ENCODE measurements at regions not wholly inside any gene's neighbourhood (a gene's known extent, or its start where the extent isn't known, plus 50 kb on each side); places are given as distances from the start of the nearest gene placed in this dataset.
"Not testable (repeated sequence)": the region's sequence is repeated elsewhere in the genome, so short reads cannot be mapped to it uniquely, and the experiment has no call there.

DNA sequence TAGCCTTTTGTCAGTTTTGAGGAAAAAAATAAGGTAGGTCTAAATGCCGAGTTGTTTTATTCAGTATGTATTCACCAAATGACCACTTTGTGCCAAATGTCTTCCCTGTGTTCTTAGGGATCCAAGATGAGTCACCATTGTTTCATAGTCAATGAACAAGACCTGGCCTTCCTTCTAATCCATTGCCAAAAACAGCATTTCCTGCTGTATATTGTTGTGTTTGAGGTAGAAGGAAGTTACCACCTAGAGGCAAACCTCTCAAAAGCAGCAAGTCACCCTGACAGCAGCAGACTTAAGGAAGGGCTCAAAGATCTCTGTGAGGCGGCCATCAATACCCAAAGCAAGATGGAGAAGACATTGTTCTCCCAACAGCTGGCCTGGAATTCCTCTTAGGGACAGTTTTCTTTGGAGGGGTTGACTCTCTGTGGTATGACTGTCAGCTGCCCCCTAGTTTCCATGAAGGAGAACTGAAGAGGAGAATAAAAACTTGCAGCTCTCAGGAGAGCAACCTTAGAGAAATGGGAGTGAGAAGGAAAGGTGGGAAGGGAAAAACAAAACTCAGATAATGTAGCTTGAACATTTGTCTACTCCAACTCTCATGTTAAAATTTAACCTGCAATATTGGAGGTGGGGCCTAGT is 328.3 kb downstream of the LRATD1 start:
- DNase-seq (ENCODE audit: extremely low read depth in 1 of 2, low read depth in 1 of 2): no peak

DNA sequence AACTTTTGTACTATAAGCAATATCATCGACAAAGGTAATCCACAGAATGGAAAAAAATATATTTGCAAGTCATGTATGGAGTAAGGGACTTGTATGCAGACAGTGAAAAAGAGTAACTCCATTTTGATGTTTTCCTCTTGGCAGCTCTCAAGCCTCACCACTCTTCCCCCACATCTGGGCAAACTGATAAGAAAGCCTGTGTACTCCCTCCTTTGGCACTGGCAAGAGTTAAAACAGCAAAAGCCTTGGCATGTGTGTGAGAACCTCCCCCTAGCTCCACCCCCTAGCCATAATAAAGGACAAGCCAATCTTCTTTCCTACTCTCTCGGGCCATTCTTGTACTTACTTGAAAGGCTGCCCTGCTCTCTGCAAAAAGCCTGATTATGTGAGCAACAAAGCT is 335.2 kb downstream of the LRATD1 start:
- DNase-seq (ENCODE audit: extremely low read depth in 1 of 2, low read depth in 1 of 2): no peak

DNA sequence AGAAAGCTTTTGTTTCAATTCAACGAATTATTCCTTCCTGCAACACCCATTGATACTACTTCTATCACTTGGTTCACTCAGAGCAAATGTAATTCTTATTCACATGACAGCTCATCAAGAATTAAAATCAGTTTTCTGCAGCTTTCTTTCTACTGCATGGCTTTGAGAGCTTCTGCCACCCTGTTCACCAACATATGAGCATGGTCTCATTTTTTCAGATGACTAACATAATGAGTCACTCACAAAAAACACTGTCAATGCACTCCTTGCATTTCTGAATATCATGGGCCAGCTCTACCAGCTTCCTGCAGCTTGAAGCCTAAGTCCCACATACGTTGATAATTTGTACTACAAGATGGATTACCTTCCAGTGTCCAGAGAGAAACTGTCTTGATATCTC is 342.9 kb downstream of the LRATD1 start:
- no peak for DNase-seq (ENCODE audit: extremely low read depth in 1 of 2, low read depth in 1 of 2)

DNA sequence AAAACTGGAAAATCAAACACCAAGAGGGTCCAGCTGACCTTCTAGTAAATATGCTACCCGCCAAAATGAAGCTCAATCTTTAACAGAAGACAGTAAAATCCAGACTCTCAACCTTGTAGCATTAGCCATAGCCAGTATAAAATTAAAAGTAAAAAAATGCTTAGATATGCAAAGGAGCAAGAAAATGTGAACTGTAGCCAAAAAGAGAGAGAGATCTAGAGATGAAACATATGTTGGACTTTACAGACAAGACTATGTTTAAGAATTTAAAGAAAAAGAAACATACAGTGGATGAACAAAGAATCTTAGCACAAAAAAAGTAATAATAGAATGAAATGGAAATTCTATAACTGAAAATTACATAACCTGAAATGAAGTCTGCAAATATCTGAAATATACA is 344.5 kb downstream of the LRATD1 start:
- no peak for DNase-seq (ENCODE audit: extremely low read depth in 1 of 2, low read depth in 1 of 2)

DNA sequence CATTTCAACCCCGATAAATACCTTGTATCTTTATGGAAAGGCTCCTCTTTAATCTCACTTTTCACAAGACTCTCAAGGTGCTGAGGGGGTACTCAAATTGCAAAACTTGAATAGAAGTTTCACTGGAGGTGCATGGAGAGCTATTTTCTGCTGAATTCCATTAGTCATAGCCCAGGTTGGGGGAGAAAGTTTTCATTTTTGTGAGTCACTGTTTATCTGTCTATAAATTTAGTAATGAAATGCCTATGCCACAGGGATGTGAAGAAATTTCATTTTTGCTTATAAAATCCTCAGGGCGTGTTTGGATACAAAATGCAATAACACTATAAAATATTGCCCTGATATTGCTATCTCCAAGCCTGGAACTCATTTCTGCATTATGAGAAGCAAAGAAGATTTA is 346.3 kb downstream of the LRATD1 start:
- DNase-seq (ENCODE audit: extremely low read depth in 1 of 2, low read depth in 1 of 2): no peak

DNA sequence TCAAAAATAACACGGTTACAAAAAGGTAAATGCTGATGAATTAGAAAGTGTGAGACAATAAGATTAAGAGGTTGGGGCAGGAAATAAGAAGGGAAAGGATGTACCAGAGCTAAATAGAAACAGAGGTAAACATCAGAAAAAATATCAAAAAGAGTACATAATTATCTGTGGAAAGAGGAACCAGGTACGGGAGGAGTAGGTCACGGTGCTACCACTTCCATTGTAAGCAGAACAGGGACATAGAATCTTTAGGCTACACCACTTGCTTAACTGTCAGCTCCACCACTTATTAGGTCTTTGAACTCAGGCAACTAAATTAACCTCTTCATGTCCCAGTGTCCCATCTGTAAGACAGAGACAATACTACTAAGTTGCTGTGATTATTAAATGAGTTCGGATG is 350.3 kb downstream of the LRATD1 start:
- no peak for DNase-seq (ENCODE audit: extremely low read depth in 1 of 2, low read depth in 1 of 2)

DNA sequence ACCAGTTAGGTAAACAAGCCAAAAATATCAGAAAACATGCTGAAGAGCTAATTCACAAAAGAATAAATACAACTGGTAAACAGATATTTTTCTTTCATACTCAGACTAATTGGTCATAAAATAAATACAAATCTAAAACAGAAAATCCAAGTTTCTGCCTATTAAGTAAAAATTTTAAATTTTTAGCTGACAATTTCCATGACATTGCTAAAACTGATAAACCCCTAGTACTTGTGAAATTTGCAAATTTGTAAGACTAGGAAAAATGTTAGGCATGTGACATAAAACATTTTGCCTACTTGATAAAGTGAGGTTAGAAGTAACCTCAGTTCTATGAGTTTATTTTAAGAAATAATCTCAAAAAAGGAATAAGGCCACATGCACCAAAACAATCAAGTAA is 356.1 kb downstream of the LRATD1 start:
- no peak for DNase-seq (ENCODE audit: extremely low read depth in 1 of 2, low read depth in 1 of 2)

DNA sequence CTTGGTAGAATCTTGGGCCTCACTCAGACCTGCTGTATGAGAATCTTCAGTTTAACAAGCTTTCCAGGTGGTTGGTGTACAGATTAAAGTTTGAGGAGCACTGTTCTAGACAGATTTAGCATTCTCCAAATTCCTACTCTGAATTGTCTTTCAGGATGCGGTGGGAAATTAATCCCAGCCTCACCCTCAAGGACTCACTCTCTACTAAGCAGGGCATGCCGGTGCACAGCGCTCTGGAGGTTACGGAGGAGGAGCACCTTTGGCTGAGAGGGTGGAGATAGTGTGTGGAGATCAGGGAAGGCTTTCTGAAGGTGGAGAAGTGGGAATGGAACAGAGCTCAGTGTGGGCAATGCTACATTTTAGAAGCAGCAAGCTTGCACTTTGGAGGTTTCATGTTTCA is 359.2 kb downstream of the LRATD1 start:
- DNase-seq (ENCODE audit: extremely low read depth in 1 of 2, low read depth in 1 of 2): no peak

DNA sequence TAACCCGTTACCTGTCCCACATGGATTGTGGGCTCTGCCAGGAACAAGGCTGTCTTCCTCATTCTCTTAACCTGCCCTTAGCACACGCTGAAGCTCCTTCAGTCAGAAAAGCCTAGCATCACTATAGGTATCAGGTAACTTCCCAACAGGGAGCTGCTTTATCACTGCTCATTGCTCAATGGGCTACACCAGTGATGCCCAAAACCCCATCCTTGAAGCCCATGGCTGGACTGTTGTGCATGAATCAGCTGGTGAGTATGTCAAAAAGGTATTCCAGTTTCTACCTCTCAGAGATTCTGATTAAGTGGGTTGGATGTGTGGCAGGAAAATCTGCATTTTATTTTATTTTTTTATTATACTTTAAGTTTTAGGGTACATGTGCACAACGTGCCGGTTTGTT is 362.2 kb downstream of the LRATD1 start:
- DNase-seq (ENCODE audit: extremely low read depth in 1 of 2, low read depth in 1 of 2): no peak

DNA sequence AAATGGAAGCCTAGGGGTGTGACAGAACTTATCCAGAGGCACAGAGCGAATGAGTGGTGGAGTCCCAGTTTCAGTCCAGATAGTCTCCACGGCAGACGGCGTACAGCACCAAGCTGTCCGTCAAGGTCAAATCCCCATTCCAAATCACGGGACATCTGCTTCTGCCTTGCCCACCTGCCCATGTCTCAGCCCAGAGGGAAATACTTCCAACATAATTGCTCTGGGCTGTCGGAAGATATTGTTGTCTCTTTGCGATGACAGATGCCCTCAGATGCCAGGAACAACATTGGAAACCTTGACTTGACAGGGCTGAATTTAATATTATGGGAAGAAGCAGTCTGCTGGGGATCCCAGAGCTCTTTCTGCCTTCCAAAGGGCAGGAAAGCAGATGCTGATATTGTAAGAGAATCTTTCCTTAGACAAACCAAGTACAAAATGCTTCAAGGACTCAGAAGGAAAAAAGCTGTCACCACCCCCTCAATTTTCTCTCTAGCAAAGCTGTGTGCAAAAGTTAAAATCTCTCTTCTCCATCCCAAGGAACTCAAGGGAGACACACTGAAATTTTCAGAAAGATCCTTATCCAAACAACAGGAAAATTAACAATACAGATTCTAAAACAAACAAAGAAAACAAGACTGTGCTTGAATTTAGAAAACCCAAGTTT is 364.0 kb downstream of the LRATD1 start:
- DNase-seq (ENCODE audit: extremely low read depth in 1 of 2, low read depth in 1 of 2): no peak

DNA sequence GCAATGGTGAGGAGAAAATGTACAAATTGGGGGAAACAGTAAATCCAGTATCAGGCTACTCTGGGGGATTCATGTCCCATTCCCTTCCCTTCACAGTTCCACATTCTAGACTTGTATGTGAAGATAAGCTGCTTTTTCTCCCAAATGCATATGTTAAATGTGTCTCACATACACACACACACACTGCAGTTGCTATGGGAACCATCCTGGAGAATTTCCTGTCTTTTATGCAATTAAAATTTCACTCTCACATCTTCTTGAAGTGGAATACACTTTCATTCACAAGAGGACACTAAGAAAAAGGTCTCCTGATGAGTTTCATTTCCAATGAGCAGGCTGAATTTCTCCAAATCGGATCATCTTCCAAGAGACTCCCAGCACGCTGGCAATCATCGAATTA is 366.0 kb downstream of the LRATD1 start:
- DNase-seq (ENCODE audit: extremely low read depth in 1 of 2, low read depth in 1 of 2): no peak

DNA sequence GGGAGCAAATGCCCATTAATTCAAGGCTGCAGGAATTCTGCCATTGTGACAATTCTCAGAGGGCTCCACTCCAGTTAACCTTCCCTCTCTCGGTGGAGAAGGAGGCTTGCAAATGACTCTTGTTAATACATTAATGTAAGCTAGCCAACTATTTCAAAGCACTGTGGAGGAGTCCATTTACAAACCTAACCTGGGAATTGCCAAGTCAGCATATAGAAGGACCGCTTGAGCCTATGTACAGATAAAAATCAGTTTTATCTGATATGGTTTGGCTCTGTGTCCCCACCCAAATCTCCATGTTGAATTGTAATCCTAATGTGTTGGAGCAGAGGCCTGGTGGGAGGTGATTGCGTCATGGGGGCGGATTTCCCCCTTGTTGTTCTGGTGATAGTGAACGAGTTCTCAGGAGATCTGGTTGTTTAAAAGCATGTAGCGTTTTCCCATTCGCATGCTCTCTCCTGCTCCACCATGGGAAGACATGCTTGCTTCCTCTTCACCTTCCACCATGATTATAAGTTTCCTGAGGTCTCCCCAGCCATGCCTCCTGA is 366.7 kb downstream of the LRATD1 start:
- no peak for DNase-seq (ENCODE audit: extremely low read depth in 1 of 2, low read depth in 1 of 2)

DNA sequence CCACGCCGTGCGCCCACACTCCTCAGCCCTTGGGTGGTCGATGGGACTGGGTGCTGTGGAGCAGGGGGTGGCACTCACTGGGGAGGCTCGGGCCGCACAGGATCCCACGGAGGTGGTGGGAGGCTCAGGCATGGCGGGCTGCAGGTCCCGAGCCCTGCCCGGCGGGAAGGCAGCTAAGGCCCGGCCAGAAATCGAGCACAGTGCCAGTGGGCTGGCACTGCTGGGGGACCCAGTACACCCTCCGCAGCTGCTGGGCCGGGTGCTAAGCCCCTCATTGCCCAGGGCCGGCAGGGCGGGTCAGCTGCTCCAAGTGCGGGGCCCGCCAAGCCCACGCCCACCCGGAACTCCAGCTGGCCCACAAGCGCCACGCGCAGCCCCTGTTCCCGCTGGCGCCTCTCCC is 370.0 kb downstream of the LRATD1 start:
- not testable (repeated sequence) for DNase-seq (ENCODE audit: extremely low read depth in 1 of 2, low read depth in 1 of 2)

DNA sequence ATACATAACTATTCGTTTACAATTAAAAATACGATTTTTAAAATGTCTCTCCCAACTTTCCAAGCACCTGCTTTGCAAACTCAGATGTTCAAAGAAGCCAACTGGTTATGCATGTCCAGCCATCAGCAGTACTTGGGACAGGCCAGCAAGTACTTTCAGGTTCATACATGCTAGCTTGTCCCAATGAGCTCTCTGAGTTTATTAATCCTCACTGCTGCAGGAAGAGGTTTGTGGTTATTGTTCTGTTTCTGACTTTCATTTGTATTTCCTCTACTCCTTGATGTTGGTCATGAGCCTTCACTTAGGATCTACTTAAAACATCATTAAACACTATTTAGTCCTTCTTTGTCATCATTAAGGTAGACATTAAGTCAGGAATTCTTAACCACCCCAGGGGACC is 374.1 kb downstream of the LRATD1 start:
- no peak for DNase-seq (ENCODE audit: extremely low read depth in 1 of 2, low read depth in 1 of 2)

DNA sequence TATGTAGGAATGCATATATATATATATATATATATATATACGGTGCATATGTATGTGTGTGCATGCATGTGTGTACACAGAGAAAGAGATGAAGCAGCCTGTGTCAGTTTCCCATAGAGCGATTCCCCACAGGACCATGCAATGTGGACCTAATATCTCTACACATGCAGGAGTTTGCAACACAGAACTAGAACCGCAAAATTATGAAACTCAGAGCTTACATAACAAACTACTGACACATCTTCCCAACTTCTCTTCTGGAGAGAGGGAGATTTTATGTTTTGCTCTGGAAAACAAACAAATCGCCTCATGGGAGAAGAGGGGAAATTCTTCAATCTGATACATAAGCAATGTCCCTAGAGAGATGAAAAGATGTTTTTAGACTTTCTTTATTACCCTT is 377.2 kb downstream of the LRATD1 start:
- DNase-seq (ENCODE audit: extremely low read depth in 1 of 2, low read depth in 1 of 2): no peak

DNA sequence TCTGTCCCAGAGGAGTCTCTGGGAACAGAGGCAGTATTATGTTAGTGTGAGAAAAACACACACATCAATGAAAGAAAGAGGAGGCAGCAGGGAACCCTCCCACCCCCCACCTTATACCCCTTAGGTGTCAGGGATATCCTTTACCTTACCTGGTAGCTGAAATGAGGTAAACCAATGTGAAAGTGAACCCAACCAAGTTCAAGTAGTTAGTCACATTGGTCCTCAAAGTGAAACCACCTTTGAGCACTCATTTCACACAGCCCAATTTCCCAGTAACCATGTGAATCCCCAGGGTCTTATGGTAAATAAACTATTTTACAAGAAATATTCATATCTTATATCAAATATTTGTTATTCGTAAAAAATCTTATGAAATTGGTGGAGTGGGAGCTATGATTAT is 377.8 kb downstream of the LRATD1 start:
- no peak for DNase-seq (ENCODE audit: extremely low read depth in 1 of 2, low read depth in 1 of 2)

DNA sequence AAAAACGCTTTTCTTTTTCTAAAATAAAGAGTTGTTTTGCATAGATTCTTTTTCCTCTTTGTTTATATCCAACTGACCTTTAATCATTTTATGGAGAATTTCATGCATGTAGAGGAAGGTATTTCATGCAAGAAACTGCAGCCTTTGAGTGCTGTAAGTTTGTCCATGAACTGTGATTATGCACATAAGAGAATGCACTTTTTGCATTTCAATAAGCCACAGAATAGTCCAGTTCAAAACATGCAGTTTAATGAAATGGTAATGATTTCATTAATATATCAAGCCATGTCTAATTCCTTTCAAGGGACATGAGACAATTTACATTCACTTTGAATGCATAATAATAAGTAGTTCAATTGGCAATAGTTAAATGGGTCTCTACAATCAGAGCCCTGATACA is 386.3 kb downstream of the LRATD1 start:
- DNase-seq (ENCODE audit: extremely low read depth in 1 of 2, low read depth in 1 of 2): no peak

DNA sequence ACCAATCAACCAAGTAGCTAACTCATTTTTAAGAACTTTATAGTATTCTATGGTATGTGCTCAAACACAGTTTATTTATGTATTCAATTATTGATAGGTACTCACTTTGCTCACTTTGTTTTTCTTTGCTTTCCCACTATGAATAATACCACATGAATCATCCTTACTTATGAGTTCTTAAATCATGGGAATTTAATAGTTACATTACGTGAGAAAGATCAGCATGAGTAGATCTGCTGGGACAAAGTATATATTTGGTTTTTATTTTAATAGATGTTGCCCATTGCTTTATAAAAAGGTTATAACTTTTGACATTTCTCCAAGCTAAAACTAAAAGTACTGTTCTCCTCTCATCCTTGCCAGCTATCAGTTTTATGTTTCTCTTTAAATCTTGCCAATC is 390.7 kb downstream of the LRATD1 start:
- no peak for DNase-seq (ENCODE audit: extremely low read depth in 1 of 2, low read depth in 1 of 2)

DNA sequence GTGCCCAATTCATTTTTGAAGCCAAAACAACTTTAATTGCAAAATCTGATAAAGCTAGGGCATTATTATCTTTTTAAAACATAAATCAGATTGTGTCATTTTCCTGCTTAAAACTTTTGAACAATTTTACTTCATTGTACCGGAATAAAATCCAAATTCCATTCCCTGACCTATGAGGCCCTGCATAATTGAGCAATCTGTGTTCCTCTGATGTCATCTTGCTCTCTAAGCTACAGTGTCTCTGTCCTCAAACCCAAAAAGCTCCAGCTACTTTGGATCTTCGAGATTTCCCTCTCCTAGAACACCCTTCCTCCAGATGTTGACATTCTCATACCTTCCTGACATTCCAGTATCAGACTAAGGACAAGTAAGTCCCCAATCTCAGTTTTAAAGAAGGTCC is 395.9 kb downstream of the LRATD1 start:
- DNase-seq (ENCODE audit: extremely low read depth in 1 of 2, low read depth in 1 of 2): no peak

DNA sequence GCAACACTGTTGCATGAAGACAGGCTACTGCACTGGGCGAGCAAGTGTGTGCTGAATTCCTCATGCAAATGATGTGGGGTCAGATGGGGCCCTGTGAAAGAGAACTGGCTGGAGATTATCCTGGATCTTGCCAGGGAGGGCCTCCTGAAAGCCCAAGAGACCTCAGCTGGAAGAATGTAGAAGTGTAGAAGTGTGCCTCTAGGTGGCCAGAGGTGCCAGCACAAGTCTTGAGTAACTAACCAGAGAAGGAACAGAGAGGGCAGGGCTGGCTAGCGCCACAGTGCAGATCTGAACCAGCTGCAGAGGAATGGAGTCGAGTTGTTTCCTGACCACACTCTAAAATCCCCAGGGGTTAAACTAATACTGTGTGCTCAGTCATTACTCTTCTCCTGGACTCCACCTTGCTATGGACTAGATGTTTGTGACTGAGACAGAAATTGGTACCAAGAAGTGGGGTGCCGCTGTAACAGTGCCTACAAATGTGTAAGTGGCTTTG is 399.3 kb downstream of the LRATD1 start:
- no peak for DNase-seq (ENCODE audit: extremely low read depth in 1 of 2, low read depth in 1 of 2)

DNA sequence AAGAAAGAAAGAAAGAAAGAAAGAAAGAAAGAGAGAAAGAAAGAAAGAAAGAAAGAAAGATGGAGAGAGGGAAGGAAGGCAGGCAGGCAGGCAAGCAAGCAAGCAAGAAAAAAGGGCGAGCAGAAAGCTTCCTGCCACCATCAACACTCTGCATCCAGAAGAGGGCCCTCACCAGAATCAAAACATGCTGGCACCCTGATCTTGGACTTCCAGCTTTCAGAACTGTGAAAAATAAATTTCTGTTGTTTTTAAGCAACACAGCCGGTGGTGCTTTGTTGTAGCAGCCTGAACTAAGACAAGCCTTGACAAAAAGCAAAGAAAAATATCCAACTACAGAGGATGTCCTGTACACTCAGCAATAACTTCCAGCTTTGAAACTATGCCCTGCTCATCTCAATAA is 401.7 kb downstream of the LRATD1 start:
- DNase-seq (ENCODE audit: extremely low read depth in 1 of 2, low read depth in 1 of 2): no peak

DNA sequence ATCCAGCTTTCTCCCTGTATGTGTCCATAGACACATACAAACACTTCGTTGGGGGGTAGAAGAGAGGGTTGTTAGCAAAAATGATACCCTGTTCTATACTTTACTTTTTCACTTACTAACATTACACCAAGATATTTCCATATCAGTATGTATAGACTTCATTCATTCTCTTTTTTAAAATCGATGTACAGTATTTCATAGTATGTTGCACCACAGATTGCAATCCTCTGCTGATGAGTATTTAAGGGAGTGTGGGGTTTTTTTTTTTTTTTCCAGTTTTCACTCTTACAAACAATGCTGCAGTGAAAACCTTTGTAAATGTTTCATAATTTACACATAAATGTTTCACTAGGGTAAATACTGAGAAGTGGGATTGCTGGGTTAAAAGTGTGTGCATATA is 402.3 kb downstream of the LRATD1 start:
- DNase-seq (ENCODE audit: extremely low read depth in 1 of 2, low read depth in 1 of 2): no peak

All from activated CD8-positive, alpha-beta memory T cell treated with anti-CD3 and anti-CD28 coated beads for 1 hour (primary cell).